ENCODE measurements at regions not wholly inside any gene's neighbourhood (a gene's known extent, or its start where the extent isn't known, plus 50 kb on each side); places are given as distances from the start of the nearest gene placed in this dataset.

- DNase-seq = no peak
Measured at GRCh38 chr7:25553580-25554291, 325.4 kb upstream of the NPVF start.

- peak; percentile 55 for DNase-seq
Measured at GRCh38 chr7:25557379-25557917, 329.2 kb upstream of the NPVF start.

GRCh38 chr7:25557930-25558329 lies 329.6 kb upstream of the NPVF start:
- DNase-seq = no peak

GRCh38 chr7:25558605-25559004 lies 330.3 kb upstream of the NPVF start:
- DNase-seq = no peak

GRCh38 chr7:25559581-25560367 lies 331.5 kb upstream of the NPVF start:
- no peak for DNase-seq

GRCh38 chr7:25562673-25563182 lies 334.4 kb upstream of the NPVF start:
- no peak for DNase-seq

GRCh38 chr7:25565002-25565401 lies 336.7 kb upstream of the NPVF start:
- DNase-seq = no peak

GRCh38 chr7:25565949-25566348 lies 337.7 kb upstream of the NPVF start:
- DNase-seq = peak; percentile 79

GRCh38 chr7:25567430-25567829 lies 339.1 kb upstream of the NPVF start:
- DNase-seq = no peak

- no peak for DNase-seq
Measured at GRCh38 chr7:25569765-25570164, 341.5 kb upstream of the NPVF start.

- DNase-seq = no peak
Measured at GRCh38 chr7:25572423-25572822, 344.1 kb upstream of the NPVF start.

- DNase-seq = no peak
Measured at GRCh38 chr7:25574828-25575227, 346.5 kb upstream of the NPVF start.

GRCh38 chr7:25575634-25576033 lies 347.3 kb upstream of the NPVF start:
- DNase-seq = no peak

GRCh38 chr7:25578991-25579777 lies 350.9 kb upstream of the NPVF start:
- DNase-seq = no peak

GRCh38 chr7:25579778-25580075 lies 351.4 kb upstream of the NPVF start:
- no peak for DNase-seq

GRCh38 chr7:25580141-25580540 lies 351.9 kb upstream of the NPVF start:
- DNase-seq = no peak

- no peak for DNase-seq
Measured at GRCh38 chr7:25583621-25584020, 355.3 kb upstream of the NPVF start.

- no peak for DNase-seq
Measured at GRCh38 chr7:25584112-25584938, 356.0 kb upstream of the NPVF start.

- no peak for DNase-seq
Measured at GRCh38 chr7:25586513-25586912, 358.2 kb upstream of the NPVF start.

GRCh38 chr7:25594122-25594521 lies 365.8 kb upstream of the NPVF start:
- no peak for DNase-seq

- no peak for DNase-seq
Measured at GRCh38 chr7:25594728-25595127, 366.4 kb upstream of the NPVF start.

- DNase-seq = no peak
Measured at GRCh38 chr7:25595996-25596395, 367.7 kb upstream of the NPVF start.

Measured in renal pelvis (tissue), 1 donor.